K562 (cell line): ENCODE measurements at regions not wholly inside any gene's neighbourhood (a gene's known extent, or its start where the extent isn't known, plus 50 kb on each side); places are given as distances from the start of the nearest gene placed in this dataset.

Experiments used
- ATAC-seq: fragments of 200-7000 bp; cut with Tn5 transposase; 3 replicates; pipeline ENCODE4 v1.9.1; 2020; ENCODE audit warnings: moderate library complexity
- BruUV-seq: library from RNA; stranded (reverse); fragments of 400-500 nt; replicated peaks from 2 replicates; lab custom pipeline; 2021; lab: Mats Ljungman, UMichigan
- CTCF ChIA-PET: fragments of 300-600 bp; formaldehyde crosslinking; extraction: SDS; loops from one replicate; lab custom pipeline; 2021; ENCODE audit warnings: low intra/inter-chr PET ratio; lab: Yijun Ruan, JAX
- POLR2A ChIA-PET: fragments of 300-600, 350-650 bp; sonication (Branson Sonifier 250); formaldehyde crosslinking; extraction: SDS; loops from one replicate; lab custom pipeline; 2021; ENCODE audit warnings: antibody characterized with exemption, inconsistent platforms; lab: Yijun Ruan, JAX
- DNase-seq, 4 experiments: peaks; one replicate each; pipeline versions ENCODE4 v3.0.0 to v3.0.0-alpha.2; 2011 to 2018; ENCODE audit warnings: low spot score in 3 of 4, mixed read lengths in 3 of 4; ENCODE audit errors: extremely low read depth in 1 of 4
- FAIRE-seq: peaks from 2 replicates; lab custom pipeline; 2011; peaks lifted over from hg19 to GRCh38; lab: Jason Lieb, UNC
- H2AFZ ChIP-seq: 2 replicates; pipeline ENCODE4 v1.6.0; 2011; ENCODE audit warnings: low read depth, low read length, control low read depth, inconsistent platforms
- H3K27ac ChIP-seq: fragments of 200-600 bp; 3 replicates; pipeline ENCODE4 v1.8.0; 2011; ENCODE audit warnings: low read depth, mild to moderate bottlenecking, control low read depth, inconsistent platforms, low read length, moderate library complexity, mixed read lengths; ENCODE audit errors: extremely low read depth
- H3K27me3 ChIP-seq, 2 experiments: fragments of 300-600 bp in 1 of 2; 2 replicates in 1 of 2; 3 replicates in 1 of 2; pipeline versions ENCODE4 v1.6.0 to v1.8.0; 2011; ENCODE audit warnings: inconsistent platforms in 2 of 2, low read length in 2 of 2, mild to moderate bottlenecking in 1 of 2, mixed read lengths in 1 of 2, moderate library complexity in 1 of 2; ENCODE audit not compliant: control insufficient read depth in 2 of 2, insufficient read depth in 2 of 2
- H3K36me3 ChIP-seq: fragments of 300-600 bp; 3 replicates; pipeline ENCODE4 v1.8.0; 2011; ENCODE audit warnings: mild to moderate bottlenecking, low read length, inconsistent platforms; ENCODE audit not compliant: control insufficient read depth, insufficient read depth
- H3K4me1 ChIP-seq, 2 experiments: fragments of 200-600 bp in 1 of 2; replicated peaks in 1 of 2; 2 replicates in 1 of 2; 3 replicates in 1 of 2; pipeline versions ENCODE4 v1.5.1 to v1.8.0; 2011; ENCODE audit warnings: inconsistent platforms in 2 of 2, low read length in 2 of 2, mild to moderate bottlenecking in 1 of 2, mixed read lengths in 1 of 2, moderate library complexity in 1 of 2; ENCODE audit not compliant: control insufficient read depth in 2 of 2, insufficient read depth in 2 of 2
- H3K4me2 ChIP-seq: 2 replicates; pipeline ENCODE4 v1.6.1; 2011; ENCODE audit warnings: low read length, control low read depth, inconsistent platforms, mixed read lengths; ENCODE audit not compliant: insufficient read depth
- H3K4me3 ChIP-seq: fragments of 200-600 bp; sonication (generic), shearing (Covaris generic); 2 replicates; pipeline ENCODE4 v1.5.1; 2016; ENCODE audit warnings: control low read depth, inconsistent platforms
- H3K79me2 ChIP-seq: fragments of 200-600 bp; 3 replicates; pipeline ENCODE4 v1.8.0; 2011; ENCODE audit warnings: low read length, inconsistent platforms; ENCODE audit not compliant: control insufficient read depth, insufficient read depth
- H3K9ac ChIP-seq, 2 experiments: 2 replicates each; pipeline versions ENCODE4 v1.6.0 to v1.6.1; 2011; ENCODE audit warnings: low read depth in 2 of 2, low read length in 2 of 2, control low read depth in 1 of 2, inconsistent platforms in 1 of 2, mild to moderate bottlenecking in 1 of 2, mixed read lengths in 1 of 2; ENCODE audit not compliant: insufficient read depth in 1 of 2
- H3K9me1 ChIP-seq: one replicate; pipeline ENCODE4 v1.6.0; 2011; ENCODE audit warnings: inconsistent platforms, mild to moderate bottlenecking, low read length, moderate library complexity; ENCODE audit not compliant: control insufficient read depth, insufficient read depth
- H3K9me3 ChIP-seq: replicated peaks from 2 replicates; pipeline ENCODE4 v1.5.1; 2011; ENCODE audit warnings: low read depth, low read length, inconsistent platforms; ENCODE audit not compliant: control insufficient read depth, insufficient read depth
- H4K20me1 ChIP-seq: replicated peaks from 2 replicates; pipeline ENCODE4 v1.6.1; 2011; ENCODE audit warnings: low read length, inconsistent platforms, mixed read lengths; ENCODE audit not compliant: control insufficient read depth, insufficient read depth
- CEBPZ ChIP-seq: fragments of 150-350 bp; IDR thresholded peaks from 2 replicates; pipeline ENCODE4 v1.6.1; 2014; ENCODE audit warnings: low read depth, mild to moderate bottlenecking, low read length, borderline replicate concordance
- NFXL1 ChIP-seq: fragments of 450-650 bp; formaldehyde crosslinking; IDR thresholded peaks from 2 replicates; pipeline ENCODE4 v1.4.0; 2021; ENCODE audit warnings: mild to moderate bottlenecking
- NR2F6 ChIP-seq: fragments of 450-650 bp; formaldehyde crosslinking; IDR thresholded peaks from 2 replicates; pipeline ENCODE4 v1.4.0; 2020; ENCODE audit warnings: mild to moderate bottlenecking
- RAD51 ChIP-seq: fragments of 450-650 bp; IDR thresholded peaks from 2 replicates; pipeline ENCODE4 v1.7.1; 2016; ENCODE audit warnings: low read depth, mild to moderate bottlenecking, borderline replicate concordance
- TFE3 ChIP-seq: fragments of 450-650 bp; formaldehyde crosslinking; IDR thresholded peaks from 2 replicates; pipeline ENCODE4 v1.4.0; 2020; ENCODE audit warnings: mild to moderate bottlenecking, mixed read lengths
- U2AF1 ChIP-seq: fragments of 200-400 bp; formaldehyde crosslinking; optimal IDR thresholded peaks from 2 replicates; pipeline ENCODE3; 2017; ENCODE audit warnings: mild to moderate bottlenecking, low read depth, low read length, moderate library complexity
- YY1 ChIP-seq, 3 experiments: IDR thresholded peaks; 2 replicates each; pipeline ENCODE4 v1.6.1; 2011; ENCODE audit warnings: low read length in 2 of 3, mild to moderate bottlenecking in 2 of 3, moderate library complexity in 2 of 3, borderline replicate concordance in 1 of 3, control low read depth in 1 of 3, low read depth in 1 of 3; ENCODE audit not compliant: insufficient read depth in 3 of 3, insufficient replicate concordance in 2 of 3, control insufficient read depth in 1 of 3, insufficient read length in 1 of 3; ENCODE audit errors: extremely low read depth in 1 of 3
- ZNF41 ChIP-seq: fragments of 250-450 bp; sonication (Bioruptor Pico); conservative IDR thresholded peaks from 2 replicates; pipeline ENCODE4 v1.4.0; 2020; ENCODE audit warnings: mild to moderate bottlenecking
- WGBS: fragments of 100-300 bp; shearing (Covaris generic); methylation state at CpG from one replicate; pipeline ENCODE4 v1.1.6; 2016; ENCODE audit warnings: low coverage, mixed read lengths; ENCODE audit not compliant: insufficient coverage; ENCODE audit errors: missing lambda C conversion rate; 5-methylcytosine and 5-hydroxymethylcytosine counted together
- in situ Hi-C: fragments of 300-500 bp; cut with MboI; formaldehyde crosslinking; loops from 4 replicates; pipeline ENCODE4 v1.15.0; 2018; ENCODE audit warnings: inconsistent platforms, mixed read lengths
- intact Hi-C: fragments of 100-400 bp; cut with micrococcal nuclease; formaldehyde crosslinking; loops from 2 replicates; pipeline ENCODE4 v1.14.2; 2022

GRCh38 chr2:217289177-217289906 lies 429.5 kb upstream of the TNP1 start (continued):
- TF ChIP-seq CEBPZ = no peak

- Histone ChIP-seq H3K9ac (no peak overlapping the region), H3K4me2 (no peak overlapping the region), H3K9me1 (no peaks in the 10 kb centered on the region), H3K79me2 (no peaks in the 10 kb centered on the region), H3K9me3 (no peaks in the 10 kb centered on the region), H3K27me3 (no peaks in the 10 kb centered on the region), H4K20me1 (no peaks in the 10 kb centered on the region)
- ATAC-seq (no peak), FAIRE-seq (no peak)
- in situ Hi-C loops = no loop called here
- no TSS peak for BruUV-seq
- WGBS = 20% methylated on average over 3 of the region's 3 CpGs
- CTCF ChIA-PET = no interaction called here
- no peak for TF ChIP-seq YY1 (IDR thresholded peaks at IDR 0.05; ENCODE audit: borderline replicate concordance in 1 of 3, control insufficient read depth in 1 of 3, extremely low read depth in 1 of 3, insufficient read depth in 3 of 3, insufficient read length in 1 of 3, insufficient replicate concordance in 2 of 3, low read depth in 1 of 3, low read length in 2 of 3)
- TF ChIP-seq NR2F6 = no peak
- TF ChIP-seq U2AF1 = no peak
- TF ChIP-seq RAD51 = peak; percentile 48; the same call in 1 of the 2 replicates
- no peak for TF ChIP-seq ZNF41 (CRISPR knock-in tag)
- peak; percentile 63 for TF ChIP-seq TFE3
- TF ChIP-seq NFXL1 (CRISPR knock-in tag) = no peak
- TF ChIP-seq, all 486 proteins: peak for 2
- peaks cover 0 to 9% of the 10 kb centered on the region in 2 experiments; a peak in 2 of 5 replicates for H3K4me1 ChIP-seq
- intact Hi-C loops = no loop called here
- DNase-seq = no peak
- POLR2A ChIA-PET = no interaction called here
- no peak overlapping the region for H2AFZ ChIP-seq
- H3K4me3 ChIP-seq = no peak overlapping the region
- no peaks in the 10 kb centered on the region for H3K36me3 ChIP-seq
- no peak overlapping the region for H3K27ac ChIP-seq
These were observed 428.7 kb upstream of the TNP1 start for GRCh38 chr2:217288472-217289063.
